K562 (cell line): ENCODE measurements at regions not wholly inside any gene's neighbourhood (a gene's known extent, or its start where the extent isn't known, plus 50 kb on each side); places are given as distances from the start of the nearest gene placed in this dataset.
A peak's percentile ranks its signal among the peaks of the same experiment; 100 is the strongest.

Experiments
- ATAC-seq: fragments of 200-7000 bp; cut with Tn5 transposase; 3 replicates; pipeline ENCODE4 v1.9.1; 2020; ENCODE audit warnings: moderate library complexity
- BruUV-seq: library from RNA; stranded (reverse); fragments of 400-500 nt; replicated peaks from 2 replicates; lab custom pipeline; 2021; lab: Mats Ljungman, UMichigan
- CTCF ChIA-PET: fragments of 300-600 bp; formaldehyde crosslinking; extraction: SDS; loops from one replicate; lab custom pipeline; 2021; ENCODE audit warnings: low intra/inter-chr PET ratio; lab: Yijun Ruan, JAX
- POLR2A ChIA-PET: fragments of 300-600, 350-650 bp; sonication (Branson Sonifier 250); formaldehyde crosslinking; extraction: SDS; loops from one replicate; lab custom pipeline; 2021; ENCODE audit warnings: antibody characterized with exemption, inconsistent platforms; lab: Yijun Ruan, JAX
- DNase-seq, 4 experiments: peaks; one replicate each; pipeline versions ENCODE4 v3.0.0 to v3.0.0-alpha.2; 2011 to 2018; ENCODE audit warnings: low spot score in 3 of 4, mixed read lengths in 3 of 4; ENCODE audit errors: extremely low read depth in 1 of 4
- FAIRE-seq: peaks from 2 replicates; lab custom pipeline; 2011; peaks lifted over from hg19 to GRCh38; lab: Jason Lieb, UNC
- H2AFZ ChIP-seq: 2 replicates; pipeline ENCODE4 v1.6.0; 2011; ENCODE audit warnings: low read depth, low read length, control low read depth, inconsistent platforms
- H3K27ac ChIP-seq: fragments of 200-600 bp; 3 replicates; pipeline ENCODE4 v1.8.0; 2011; ENCODE audit warnings: low read depth, mild to moderate bottlenecking, control low read depth, inconsistent platforms, low read length, moderate library complexity, mixed read lengths; ENCODE audit errors: extremely low read depth
- H3K27me3 ChIP-seq, 2 experiments: fragments of 300-600 bp in 1 of 2; 2 replicates in 1 of 2; 3 replicates in 1 of 2; pipeline versions ENCODE4 v1.6.0 to v1.8.0; 2011; ENCODE audit warnings: inconsistent platforms in 2 of 2, low read length in 2 of 2, mild to moderate bottlenecking in 1 of 2, mixed read lengths in 1 of 2, moderate library complexity in 1 of 2; ENCODE audit not compliant: control insufficient read depth in 2 of 2, insufficient read depth in 2 of 2
- H3K36me3 ChIP-seq: fragments of 300-600 bp; 3 replicates; pipeline ENCODE4 v1.8.0; 2011; ENCODE audit warnings: mild to moderate bottlenecking, low read length, inconsistent platforms; ENCODE audit not compliant: control insufficient read depth, insufficient read depth
- H3K4me1 ChIP-seq, 2 experiments: fragments of 200-600 bp in 1 of 2; replicated peaks in 1 of 2; 2 replicates in 1 of 2; 3 replicates in 1 of 2; pipeline versions ENCODE4 v1.5.1 to v1.8.0; 2011; ENCODE audit warnings: inconsistent platforms in 2 of 2, low read length in 2 of 2, mild to moderate bottlenecking in 1 of 2, mixed read lengths in 1 of 2, moderate library complexity in 1 of 2; ENCODE audit not compliant: control insufficient read depth in 2 of 2, insufficient read depth in 2 of 2
- H3K4me2 ChIP-seq: 2 replicates; pipeline ENCODE4 v1.6.1; 2011; ENCODE audit warnings: low read length, control low read depth, inconsistent platforms, mixed read lengths; ENCODE audit not compliant: insufficient read depth
- H3K4me3 ChIP-seq: fragments of 200-600 bp; sonication (generic), shearing (Covaris generic); 2 replicates; pipeline ENCODE4 v1.5.1; 2016; ENCODE audit warnings: control low read depth, inconsistent platforms
- H3K79me2 ChIP-seq: fragments of 200-600 bp; 3 replicates; pipeline ENCODE4 v1.8.0; 2011; ENCODE audit warnings: low read length, inconsistent platforms; ENCODE audit not compliant: control insufficient read depth, insufficient read depth
- H3K9ac ChIP-seq, 2 experiments: 2 replicates each; pipeline versions ENCODE4 v1.6.0 to v1.6.1; 2011; ENCODE audit warnings: low read depth in 2 of 2, low read length in 2 of 2, control low read depth in 1 of 2, inconsistent platforms in 1 of 2, mild to moderate bottlenecking in 1 of 2, mixed read lengths in 1 of 2; ENCODE audit not compliant: insufficient read depth in 1 of 2
- H3K9me1 ChIP-seq: one replicate; pipeline ENCODE4 v1.6.0; 2011; ENCODE audit warnings: inconsistent platforms, mild to moderate bottlenecking, low read length, moderate library complexity; ENCODE audit not compliant: control insufficient read depth, insufficient read depth
- H3K9me3 ChIP-seq: replicated peaks from 2 replicates; pipeline ENCODE4 v1.5.1; 2011; ENCODE audit warnings: low read depth, low read length, inconsistent platforms; ENCODE audit not compliant: control insufficient read depth, insufficient read depth
- H4K20me1 ChIP-seq: replicated peaks from 2 replicates; pipeline ENCODE4 v1.6.1; 2011; ENCODE audit warnings: low read length, inconsistent platforms, mixed read lengths; ENCODE audit not compliant: control insufficient read depth, insufficient read depth
- E2F4 ChIP-seq: sonication (generic); formaldehyde crosslinking; IDR thresholded peaks from 2 replicates; pipeline ENCODE4 v1.8.0; 2022; ENCODE audit warnings: mild to moderate bottlenecking, low read depth, missing genetic modification reagents
- HMG20A ChIP-seq: fragments of 450-650 bp; formaldehyde crosslinking; conservative IDR thresholded peaks from 2 replicates; pipeline ENCODE4 v1.4.0; 2020; ENCODE audit warnings: mild to moderate bottlenecking, mixed read lengths
- MECOM ChIP-seq: fragments of 250-450 bp; sonication (Bioruptor Pico); IDR thresholded peaks from 2 replicates; pipeline ENCODE4 v1.8.0; 2022; ENCODE audit warnings: inconsistent platforms
- MNT ChIP-seq, 2 experiments: fragments of 450-650 bp; conservative IDR thresholded peaks; 2 replicates each; pipeline ENCODE4 v1.6.1; 2017; ENCODE audit warnings: mild to moderate bottlenecking in 2 of 2, moderate library complexity in 2 of 2
- TEAD1 ChIP-seq, 2 experiments: fragments of 450-650 bp in 1 of 2; sonication (generic) in 1 of 2; formaldehyde crosslinking; IDR thresholded peaks; 2 replicates each; pipeline versions ENCODE4 v1.4.0 to v1.8.0; 2020 to 2022; ENCODE audit warnings: mild to moderate bottlenecking in 2 of 2, missing genetic modification reagents in 1 of 2
- ZNF436 ChIP-seq: fragments of 250-450, 450-650 bp; sonication (Bioruptor Pico); formaldehyde crosslinking; IDR thresholded peaks from 2 replicates; pipeline ENCODE4 v1.7.0; 2020; ENCODE audit warnings: mild to moderate bottlenecking
- ZNF57 ChIP-seq: fragments of 450-650 bp; formaldehyde crosslinking; IDR thresholded peaks from 2 replicates; pipeline ENCODE4 v1.4.0; 2020; ENCODE audit warnings: mild to moderate bottlenecking, moderate library complexity
- WGBS: fragments of 100-300 bp; shearing (Covaris generic); methylation state at CpG from one replicate; pipeline ENCODE4 v1.1.6; 2016; ENCODE audit warnings: low coverage, mixed read lengths; ENCODE audit not compliant: insufficient coverage; ENCODE audit errors: missing lambda C conversion rate; 5-methylcytosine and 5-hydroxymethylcytosine counted together
- in situ Hi-C: fragments of 300-500 bp; cut with MboI; formaldehyde crosslinking; loops from 4 replicates; pipeline ENCODE4 v1.15.0; 2018; ENCODE audit warnings: inconsistent platforms, mixed read lengths
- intact Hi-C: fragments of 100-400 bp; cut with micrococcal nuclease; formaldehyde crosslinking; loops from 2 replicates; pipeline ENCODE4 v1.14.2; 2022
- TF ChIP-seq, protein P1 (sequence below): sonication (generic); formaldehyde crosslinking; IDR thresholded peaks from 2 replicates; pipeline ENCODE4 v1.8.0; 2022; ENCODE audit warnings: mild to moderate bottlenecking, missing genetic modification reagents

GRCh38 chr3:106255870-106256248 lies 387.0 kb upstream of the CBLB start:
- TF ChIP-seq TEAD1 (CRISPR knock-in tag; IDR thresholded peaks at IDR 0.05): no peak
- no peak for TF ChIP-seq ZNF436
- no peak for TF ChIP-seq MECOM
- TF ChIP-seq, protein P1, sequence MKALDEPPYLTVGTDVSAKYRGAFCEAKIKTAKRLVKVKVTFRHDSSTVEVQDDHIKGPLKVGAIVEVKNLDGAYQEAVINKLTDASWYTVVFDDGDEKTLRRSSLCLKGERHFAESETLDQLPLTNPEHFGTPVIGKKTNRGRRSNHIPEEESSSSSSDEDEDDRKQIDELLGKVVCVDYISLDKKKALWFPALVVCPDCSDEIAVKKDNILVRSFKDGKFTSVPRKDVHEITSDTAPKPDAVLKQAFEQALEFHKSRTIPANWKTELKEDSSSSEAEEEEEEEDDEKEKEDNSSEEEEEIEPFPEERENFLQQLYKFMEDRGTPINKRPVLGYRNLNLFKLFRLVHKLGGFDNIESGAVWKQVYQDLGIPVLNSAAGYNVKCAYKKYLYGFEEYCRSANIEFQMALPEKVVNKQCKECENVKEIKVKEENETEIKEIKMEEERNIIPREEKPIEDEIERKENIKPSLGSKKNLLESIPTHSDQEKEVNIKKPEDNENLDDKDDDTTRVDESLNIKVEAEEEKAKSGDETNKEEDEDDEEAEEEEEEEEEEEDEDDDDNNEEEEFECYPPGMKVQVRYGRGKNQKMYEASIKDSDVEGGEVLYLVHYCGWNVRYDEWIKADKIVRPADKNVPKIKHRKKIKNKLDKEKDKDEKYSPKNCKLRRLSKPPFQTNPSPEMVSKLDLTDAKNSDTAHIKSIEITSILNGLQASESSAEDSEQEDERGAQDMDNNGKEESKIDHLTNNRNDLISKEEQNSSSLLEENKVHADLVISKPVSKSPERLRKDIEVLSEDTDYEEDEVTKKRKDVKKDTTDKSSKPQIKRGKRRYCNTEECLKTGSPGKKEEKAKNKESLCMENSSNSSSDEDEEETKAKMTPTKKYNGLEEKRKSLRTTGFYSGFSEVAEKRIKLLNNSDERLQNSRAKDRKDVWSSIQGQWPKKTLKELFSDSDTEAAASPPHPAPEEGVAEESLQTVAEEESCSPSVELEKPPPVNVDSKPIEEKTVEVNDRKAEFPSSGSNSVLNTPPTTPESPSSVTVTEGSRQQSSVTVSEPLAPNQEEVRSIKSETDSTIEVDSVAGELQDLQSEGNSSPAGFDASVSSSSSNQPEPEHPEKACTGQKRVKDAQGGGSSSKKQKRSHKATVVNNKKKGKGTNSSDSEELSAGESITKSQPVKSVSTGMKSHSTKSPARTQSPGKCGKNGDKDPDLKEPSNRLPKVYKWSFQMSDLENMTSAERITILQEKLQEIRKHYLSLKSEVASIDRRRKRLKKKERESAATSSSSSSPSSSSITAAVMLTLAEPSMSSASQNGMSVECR: no peak
- TF ChIP-seq MNT (conservative IDR thresholded peaks at IDR 0.05): no peak
- no peak for TF ChIP-seq E2F4 (CRISPR knock-in tag)
- no peak for TF ChIP-seq ZNF57 (CRISPR knock-in tag)
- no peak for TF ChIP-seq HMG20A (CRISPR knock-in tag)
- TF ChIP-seq, all 486 proteins: peak for 0
- Histone ChIP-seq H3K4me2 (no peak overlapping the region), H4K20me1 (no peaks in the 10 kb centered on the region), H3K27ac (no peak overlapping the region), H3K79me2 (no peaks in the 10 kb centered on the region), H2AFZ (peak overlapping the region; percentile 83; the same call in 1 of the 2 replicates), H3K9ac (no peak overlapping the region), H3K4me3 (no peak overlapping the region), H3K9me1 (no peaks in the 10 kb centered on the region), H3K4me1 (no peaks in the 10 kb centered on the region), H3K9me3 (no peaks in the 10 kb centered on the region), H3K36me3 (no peaks in the 10 kb centered on the region), H3K27me3 (no peaks in the 10 kb centered on the region)
- POLR2A ChIA-PET: no interaction called here
- in situ Hi-C loops: no loop called here
- ATAC-seq: peak; percentile 41; the same call in 2 of the 3 replicates
- CTCF ChIA-PET: no interaction called here
- 39% methylated on average over 3 of the region's 6 CpGs for WGBS
- DNase-seq: peak in 1 of 4 experiments; percentile 3
- FAIRE-seq: no peak
- intact Hi-C loops: no loop called here
- BruUV-seq: no TSS peak
